Activated naive CD4-positive, alpha-beta T cell treated with anti-CD3 and anti-CD28 coated beads for 36 hours (primary cell): ENCODE measurements at regions not wholly inside any gene's neighbourhood (a gene's known extent, or its start where the extent isn't known, plus 50 kb on each side); places are given as distances from the start of the nearest gene placed in this dataset.

Experiments used
- CTCF ChIA-PET: fragments of 350-600 bp; sonication (Branson Sonifier 250); formaldehyde crosslinking; loops from one replicate; lab custom pipeline; 2021; ENCODE audit warnings: antibody characterized with exemption; lab: Charles Lee
- DNase-seq: peaks from one replicate; pipeline ENCODE4 v3.0.0-alpha.2; 2020
- H3K27ac Mint-ChIP-seq: one replicate; pipeline ENCODE4 v1.8.0; 2021; ENCODE audit warnings: mild to moderate bottlenecking, mixed read lengths
- H3K27me3 Mint-ChIP-seq: one replicate; pipeline ENCODE4 v1.8.0; 2021; ENCODE audit warnings: low read depth, mixed read lengths
- H3K36me3 Mint-ChIP-seq: one replicate; pipeline ENCODE4 v1.8.0; 2021; ENCODE audit warnings: low read depth, mixed read lengths
- H3K4me1 Mint-ChIP-seq: one replicate; pipeline ENCODE4 v1.8.0; 2021; ENCODE audit warnings: low read depth, mixed read lengths
- H3K4me3 Mint-ChIP-seq: one replicate; pipeline ENCODE4 v1.8.0; 2021; ENCODE audit warnings: mild to moderate bottlenecking, moderate library complexity, mixed read lengths
- H3K9me3 Mint-ChIP-seq: one replicate; pipeline ENCODE4 v1.8.0; 2021; ENCODE audit warnings: mixed read lengths
- intact Hi-C: fragments of 100-400 bp; cut with micrococcal nuclease; formaldehyde crosslinking; loops from one replicate; pipeline ENCODE4 v1.15.1; 2023

- DNase-seq: no peak
- Mint-ChIP-seq H3K9me3 (no peaks in the 10 kb centered on the region), H3K27me3 (peaks cover 8% of the 10 kb centered on the region), H3K4me3 (no peak overlapping the region), H3K27ac (no peak overlapping the region), H3K4me1 (no peaks in the 10 kb centered on the region), H3K36me3 (no peaks in the 10 kb centered on the region)
- CTCF ChIA-PET: no interaction called here
- intact Hi-C loops: no loop called here
Observed at GRCh38 chr6:17182961-17183360, 81.1 kb downstream of the STMND1 start.

DNA sequence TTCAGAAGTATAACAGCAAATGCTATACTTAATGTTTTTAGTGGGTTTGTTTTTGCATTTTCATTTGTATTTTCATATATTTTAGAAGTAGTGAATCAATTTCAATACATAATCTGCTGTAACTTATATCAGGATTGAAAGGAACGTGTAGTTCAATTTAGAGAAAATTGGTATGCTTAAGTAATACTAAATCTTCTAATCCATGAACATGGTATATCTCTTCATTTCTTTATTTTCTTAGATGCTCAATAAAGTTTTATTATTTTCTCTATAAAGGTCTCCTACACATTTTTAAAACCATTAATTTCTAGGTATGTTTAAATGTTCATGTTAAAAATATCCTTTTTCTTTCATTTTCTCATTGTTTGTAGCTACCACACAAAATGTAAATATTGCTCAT, 85.1 kb downstream of the STMND1 start:
- Mint-ChIP-seq H3K4me1 (no peaks in the 10 kb centered on the region), H3K36me3 (no peaks in the 10 kb centered on the region), H3K9me3 (no peaks in the 10 kb centered on the region), H3K27ac (no peak overlapping the region), H3K27me3 (peaks cover 15% of the 10 kb centered on the region), H3K4me3 (no peak overlapping the region)
- CTCF ChIA-PET: no interaction called here
- DNase-seq: no peak
- intact Hi-C loops: no loop called here

GRCh38 chr6:17193106-17193775, 87.9 kb upstream of the RBM24 start:
- H3K9me3 Mint-ChIP-seq: no peaks in the 10 kb centered on the region
- intact Hi-C loops: no loop called here
- H3K4me3 Mint-ChIP-seq: no peak overlapping the region
- no peaks in the 10 kb centered on the region for H3K36me3 Mint-ChIP-seq
- DNase-seq: no peak
- no peak overlapping the region for H3K27ac Mint-ChIP-seq
- H3K4me1 Mint-ChIP-seq: no peaks in the 10 kb centered on the region
- peaks cover 8% of the 10 kb centered on the region for H3K27me3 Mint-ChIP-seq
- CTCF ChIA-PET: no interaction called here

DNA sequence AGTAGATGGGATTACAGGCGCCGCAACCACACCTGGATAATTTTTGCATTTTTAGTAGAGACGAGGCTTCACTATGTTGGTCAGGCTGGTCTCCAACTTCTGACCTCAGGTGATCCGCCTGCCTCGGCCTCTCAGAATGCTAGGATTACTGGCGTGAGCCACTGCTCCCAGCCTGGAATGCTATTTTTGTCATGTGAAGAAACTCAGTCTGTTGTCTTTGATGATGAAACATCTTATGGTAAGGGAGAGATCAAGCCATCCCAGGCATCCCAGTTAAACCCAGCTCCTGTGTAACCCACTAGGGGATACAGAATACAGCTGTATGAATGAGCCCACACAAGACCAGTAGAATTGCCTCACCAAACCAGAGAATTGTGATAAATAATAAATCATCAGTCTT, 83.6 kb upstream of the RBM24 start:
- H3K36me3 Mint-ChIP-seq: no peaks in the 10 kb centered on the region
- H3K4me1 Mint-ChIP-seq: no peaks in the 10 kb centered on the region
- H3K9me3 Mint-ChIP-seq: no peaks in the 10 kb centered on the region
- H3K27ac Mint-ChIP-seq: no peak overlapping the region
- CTCF ChIA-PET: no interaction called here
- H3K4me3 Mint-ChIP-seq: no peak overlapping the region
- intact Hi-C loops: no loop called here
- no peak for DNase-seq
- H3K27me3 Mint-ChIP-seq: no peaks in the 10 kb centered on the region

DNA sequence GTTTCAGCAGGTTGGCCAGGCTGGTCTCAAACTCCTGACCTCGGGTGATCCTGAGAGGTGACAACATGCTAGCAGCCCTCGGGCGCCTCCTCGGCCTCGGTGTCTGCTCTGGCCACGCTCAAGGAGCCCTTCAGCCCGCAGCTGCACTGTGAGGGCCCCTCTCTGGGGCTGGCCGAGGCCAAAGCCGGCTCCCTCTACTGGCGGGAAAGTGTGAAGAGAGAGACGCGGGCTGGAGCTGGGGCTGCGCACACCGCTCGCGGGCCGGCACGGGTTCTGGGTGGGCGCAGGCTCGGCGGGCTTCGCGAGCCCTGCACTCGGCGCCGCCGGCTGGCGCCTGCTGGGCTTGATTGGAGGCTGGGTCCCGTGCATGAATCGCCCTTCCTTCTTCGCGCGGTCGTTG, 80.8 kb upstream of the RBM24 start:
- H3K27ac Mint-ChIP-seq: no peak overlapping the region
- CTCF ChIA-PET: no interaction called here
- intact Hi-C loops: no loop called here
- no peak overlapping the region for H3K4me3 Mint-ChIP-seq
- H3K36me3 Mint-ChIP-seq: no peaks in the 10 kb centered on the region
- no peaks in the 10 kb centered on the region for H3K4me1 Mint-ChIP-seq
- DNase-seq: no peak
- H3K27me3 Mint-ChIP-seq: peaks cover 3% of the 10 kb centered on the region
- H3K9me3 Mint-ChIP-seq: no peaks in the 10 kb centered on the region

- Mint-ChIP-seq H3K27me3 (peaks cover 5% of the 10 kb centered on the region), H3K9me3 (no peaks in the 10 kb centered on the region)
- CTCF ChIA-PET: no interaction called here
Observed at GRCh38 chr6:17202526-17202925, 78.6 kb upstream of the RBM24 start.

DNA sequence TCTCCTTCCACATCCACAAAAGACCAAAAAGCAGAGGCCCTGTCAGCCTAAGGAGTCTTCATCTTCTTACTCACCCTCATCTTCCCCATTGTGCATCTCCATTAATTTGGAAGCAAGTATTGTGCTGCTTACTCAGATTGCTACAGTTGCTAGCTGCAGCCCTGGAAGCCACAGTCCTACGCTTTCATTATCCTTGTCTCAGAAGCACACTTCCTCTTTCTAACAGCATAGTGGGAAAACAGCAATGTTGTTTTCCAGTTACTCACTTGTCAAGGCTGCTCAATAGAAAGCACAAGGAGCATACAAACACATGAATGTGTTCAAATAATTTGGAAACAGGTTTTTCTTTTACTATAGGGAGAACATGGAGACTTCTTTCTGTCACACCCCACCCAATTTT, 76.6 kb upstream of the RBM24 start:
- no peaks in the 10 kb centered on the region for H3K4me1 Mint-ChIP-seq
- CTCF ChIA-PET: interaction anchor here (0.6 kb wide), 1 partner anchor 110 kb away, joined by 3 read pairs; no protein-coding TSS in a partner anchor
- no peaks in the 10 kb centered on the region for H3K9me3 Mint-ChIP-seq
- no peak overlapping the region for H3K4me3 Mint-ChIP-seq
- no peak for DNase-seq
- no peak overlapping the region for H3K27ac Mint-ChIP-seq
- H3K36me3 Mint-ChIP-seq: no peaks in the 10 kb centered on the region
- intact Hi-C loops: no loop called here
- H3K27me3 Mint-ChIP-seq: peaks cover 5% of the 10 kb centered on the region

More at GRCh38 chr6:17202526-17202925, 78.6 kb upstream of the RBM24 start:
- Mint-ChIP-seq H3K4me1 (no peaks in the 10 kb centered on the region), H3K36me3 (no peaks in the 10 kb centered on the region), H3K4me3 (no peak overlapping the region), H3K27ac (no peak overlapping the region)
- no peak for DNase-seq
- intact Hi-C loops: no loop called here

GRCh38 chr6:17206566-17207072, 74.5 kb upstream of the RBM24 start:
- Mint-ChIP-seq H3K36me3 (no peaks in the 10 kb centered on the region), H3K9me3 (no peaks in the 10 kb centered on the region), H3K27ac (no peak overlapping the region), H3K27me3 (peaks cover 5% of the 10 kb centered on the region), H3K4me1 (no peaks in the 10 kb centered on the region), H3K4me3 (no peak overlapping the region)
- no peak for DNase-seq
- intact Hi-C loops: no loop called here
- CTCF ChIA-PET: no interaction called here

DNA sequence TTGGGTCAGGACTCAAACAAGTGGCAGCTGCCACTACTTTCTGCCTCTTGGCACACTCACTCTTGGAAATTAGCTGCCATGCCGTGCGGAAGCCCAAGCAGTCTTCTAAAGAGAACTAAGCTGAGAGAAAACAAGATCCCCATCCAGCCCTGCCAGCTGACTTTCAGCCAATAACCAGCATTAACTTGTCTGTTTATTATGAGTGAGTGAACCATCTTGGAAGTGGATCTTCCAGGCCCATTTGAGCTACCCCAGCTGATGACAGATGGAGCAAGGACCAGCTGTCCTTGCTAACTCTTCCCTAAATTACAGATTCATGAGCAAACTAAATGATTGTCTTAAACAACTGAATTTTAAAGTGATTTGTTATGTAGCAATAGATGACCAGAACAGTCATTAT, 73.9 kb upstream of the RBM24 start:
- no peaks in the 10 kb centered on the region for H3K9me3 Mint-ChIP-seq
- no peaks in the 10 kb centered on the region for H3K4me1 Mint-ChIP-seq
- H3K36me3 Mint-ChIP-seq: no peaks in the 10 kb centered on the region
- intact Hi-C loops: no loop called here
- no peak overlapping the region for H3K27ac Mint-ChIP-seq
- peaks cover 5% of the 10 kb centered on the region for H3K27me3 Mint-ChIP-seq
- DNase-seq: no peak
- CTCF ChIA-PET: no interaction called here
- no peak overlapping the region for H3K4me3 Mint-ChIP-seq

- H3K27ac Mint-ChIP-seq: no peak overlapping the region
- intact Hi-C loops: no loop called here
- H3K4me3 Mint-ChIP-seq: no peak overlapping the region
- H3K27me3 Mint-ChIP-seq: peaks cover 2% of the 10 kb centered on the region
- H3K36me3 Mint-ChIP-seq: no peaks in the 10 kb centered on the region
- H3K9me3 Mint-ChIP-seq: no peaks in the 10 kb centered on the region
- H3K4me1 Mint-ChIP-seq: no peaks in the 10 kb centered on the region
- CTCF ChIA-PET: no interaction called here
- DNase-seq: no peak
Observed at GRCh38 chr6:17210683-17211082, 70.5 kb upstream of the RBM24 start.

DNA sequence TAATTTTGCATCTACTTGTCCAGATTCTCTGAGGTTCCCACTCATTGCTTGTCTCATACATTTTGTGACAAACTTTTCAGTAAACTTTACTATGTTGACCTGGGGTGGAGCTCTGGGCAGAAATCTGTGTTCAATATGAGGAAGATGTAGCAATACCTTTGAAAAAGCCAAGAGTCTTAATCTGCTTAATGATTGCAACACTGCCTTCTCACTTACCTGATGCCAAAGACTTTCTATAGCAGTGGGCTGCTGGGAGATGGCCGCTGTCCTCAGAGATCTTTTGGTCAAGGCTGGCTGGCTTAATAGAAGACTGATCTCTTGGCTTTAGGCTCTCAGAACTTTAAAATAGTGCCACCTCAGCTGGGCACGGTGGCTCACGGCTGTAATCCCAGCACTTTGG, 70.1 kb upstream of the RBM24 start:
- Mint-ChIP-seq H3K4me3 (no peak overlapping the region), H3K27me3 (peaks cover 2% of the 10 kb centered on the region), H3K36me3 (no peaks in the 10 kb centered on the region), H3K9me3 (peaks cover under 1% of the 10 kb centered on the region), H3K27ac (no peak overlapping the region), H3K4me1 (no peaks in the 10 kb centered on the region)
- intact Hi-C loops: no loop called here
- no peak for DNase-seq
- CTCF ChIA-PET: no interaction called here

DNA sequence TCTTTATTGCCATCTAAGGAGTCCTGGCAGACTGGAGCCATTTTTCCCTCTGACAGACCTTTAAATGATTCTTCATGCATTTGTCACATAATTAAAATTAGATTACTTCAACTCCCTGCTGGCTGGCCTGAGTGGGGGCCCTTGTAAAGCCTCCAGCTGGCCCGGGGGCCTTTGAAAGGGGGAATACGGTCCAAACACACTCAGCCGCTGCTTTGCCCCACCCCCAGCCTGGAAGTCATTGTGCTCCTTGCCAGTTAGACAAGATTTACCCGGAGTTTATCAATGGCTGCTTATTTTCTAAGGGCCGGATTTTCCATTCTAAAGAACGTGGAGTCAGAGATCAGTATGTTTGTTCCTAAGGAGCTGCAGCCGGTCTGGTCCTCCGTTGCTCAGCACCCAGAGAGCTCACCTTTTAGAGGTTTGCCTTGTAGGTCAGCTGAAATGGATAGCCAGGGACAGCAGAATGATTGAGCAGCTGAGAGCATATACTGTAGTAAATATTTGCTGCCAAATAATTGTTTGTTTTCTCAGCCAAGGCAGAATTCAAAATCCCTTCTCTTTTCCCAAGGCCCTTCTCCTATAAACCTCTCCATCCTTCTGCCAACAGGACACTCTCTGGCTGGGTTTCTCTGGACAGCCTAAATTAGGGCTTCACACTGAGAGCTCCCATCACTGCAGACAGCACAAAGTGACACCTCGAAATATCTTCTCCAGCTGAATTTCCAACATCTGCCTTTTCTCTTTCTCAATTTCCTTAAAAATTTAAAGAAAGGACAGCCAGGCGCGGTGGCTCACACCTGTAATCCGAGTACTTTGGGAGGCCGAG, 68.4 kb upstream of the RBM24 start:
- intact Hi-C loops: no loop called here
- no peak for DNase-seq
- H3K4me1 Mint-ChIP-seq: no peaks in the 10 kb centered on the region
- no peaks in the 10 kb centered on the region for H3K36me3 Mint-ChIP-seq
- CTCF ChIA-PET: no interaction called here
- H3K27ac Mint-ChIP-seq: no peak overlapping the region
- peaks cover 4% of the 10 kb centered on the region for H3K27me3 Mint-ChIP-seq
- H3K9me3 Mint-ChIP-seq: peaks cover 6% of the 10 kb centered on the region
- no peak overlapping the region for H3K4me3 Mint-ChIP-seq

DNA sequence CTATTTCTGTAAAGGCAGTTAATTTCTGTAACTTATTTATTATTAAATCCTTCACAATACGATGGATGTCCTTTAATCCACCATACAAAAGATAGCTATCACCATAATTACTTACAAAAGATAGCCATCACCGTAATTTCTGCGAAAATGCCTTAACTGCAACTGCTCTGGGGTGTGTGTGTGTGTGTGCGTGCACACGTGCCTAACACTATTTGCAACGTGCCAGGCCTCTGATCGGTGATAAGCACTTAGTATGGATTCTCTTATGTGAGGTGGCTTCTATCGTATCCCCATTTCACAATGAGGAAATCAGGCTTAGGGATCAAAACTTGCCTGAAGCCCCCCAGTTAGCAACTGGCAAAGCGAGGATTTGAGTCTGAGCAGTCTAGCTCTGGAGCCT, 67.1 kb upstream of the RBM24 start:
- no peak for DNase-seq
- Mint-ChIP-seq H3K9me3 (peaks cover 6% of the 10 kb centered on the region), H3K4me3 (no peak overlapping the region), H3K4me1 (no peaks in the 10 kb centered on the region), H3K27me3 (peaks cover 4% of the 10 kb centered on the region), H3K36me3 (no peaks in the 10 kb centered on the region), H3K27ac (no peak overlapping the region)
- CTCF ChIA-PET: interaction anchor here (0.6 to 1.4 kb wide), 2 partner anchors 10 to 20 kb away, joined by 3 to 4 read pairs; no protein-coding TSS in a partner anchor
- intact Hi-C loops: no loop called here
